Erythroblast (primary cell): ENCODE measurements at regions not wholly inside any gene's neighbourhood (a gene's known extent, or its start where the extent isn't known, plus 50 kb on each side); places are given as distances from the start of the nearest gene placed in this dataset.

Experiments
- GATA1 ChIP-seq: IDR thresholded peaks from 2 replicates; pipeline ENCODE4 v1.6.1; 2011; ENCODE audit warnings: low read depth, mild to moderate bottlenecking, control low read depth, low read length, moderate library complexity
- POLR2A ChIP-seq: IDR thresholded peaks from 2 replicates; pipeline ENCODE4 v1.6.1; 2011; ENCODE audit warnings: mild to moderate bottlenecking, low read length

- no peak for TF ChIP-seq POLR2A
- TF ChIP-seq GATA1, result no peak
Measured at GRCh38 chr1:208841436-208841835, 597.3 kb upstream of the PLXNA2 start.
